ENCODE measurements at regions not wholly inside any gene's neighbourhood (a gene's known extent, or its start where the extent isn't known, plus 50 kb on each side); places are given as distances from the start of the nearest gene placed in this dataset.
"Not testable (repeated sequence)": the region's sequence is repeated elsewhere in the genome, so short reads cannot be mapped to it uniquely, and the experiment has no call there.

DNA sequence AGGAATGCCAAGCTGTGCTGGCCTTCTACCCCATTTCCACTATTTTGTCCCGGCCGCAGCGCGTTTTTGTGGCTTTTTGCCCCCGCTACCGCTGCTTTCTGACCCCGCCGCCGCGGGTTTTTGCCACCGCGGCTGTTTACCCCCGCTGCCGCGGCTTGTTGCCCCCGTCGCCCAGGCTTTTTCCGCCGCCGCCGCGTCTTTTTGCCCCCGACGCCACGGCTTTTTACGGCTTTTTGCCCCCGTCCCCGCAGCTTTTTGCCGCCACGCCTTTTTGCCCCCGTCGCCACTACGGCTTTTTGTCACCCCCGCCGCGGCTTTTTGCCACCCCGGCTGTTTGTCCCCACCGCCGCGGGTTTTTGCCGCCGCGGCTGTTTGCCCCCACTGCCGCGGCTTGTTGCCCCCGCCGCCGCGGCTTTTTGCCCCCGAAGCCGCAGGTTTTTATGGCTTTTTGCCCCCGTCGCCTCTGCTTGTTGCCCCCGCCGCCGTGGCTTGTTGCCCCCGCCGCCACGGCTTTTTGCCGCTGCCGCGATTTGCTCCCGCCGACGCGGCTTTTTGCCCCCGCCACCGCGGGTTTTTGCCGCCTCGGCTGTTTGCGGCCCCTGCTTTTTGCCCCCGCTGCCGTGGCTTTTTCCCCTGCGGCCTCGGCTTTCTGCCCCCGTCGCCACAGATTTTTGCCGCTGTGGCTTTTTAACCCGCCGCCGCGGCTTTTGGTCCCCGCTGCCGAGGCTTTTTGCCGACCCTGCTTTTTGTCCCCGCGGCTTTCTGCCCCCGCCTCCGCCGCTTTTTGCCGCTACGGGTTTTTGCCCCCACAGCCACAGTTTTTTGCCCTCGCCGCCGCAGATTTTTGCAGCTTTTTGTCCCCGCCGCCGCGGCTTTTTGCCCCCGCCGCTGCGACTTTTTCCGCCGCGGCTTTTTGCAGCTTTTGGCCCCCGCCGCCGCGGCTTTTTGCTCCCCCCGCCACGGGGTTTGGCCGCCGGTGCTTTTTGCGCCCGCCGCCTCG lies 520.4 kb upstream of the WSB1 start:
- Histone ChIP-seq H3K4me1 (no peaks in the 10 kb centered on the region), H3K27ac (no peak overlapping the region), H3K36me3 (no peaks in the 10 kb centered on the region), H3K9me3 (peaks cover 6 to 23% of the 10 kb centered on the region in 2 donors), H3K27me3 (no peaks in the 10 kb centered on the region), H3K4me3 (no peak overlapping the region)
- TF ChIP-seq, protein P1, sequence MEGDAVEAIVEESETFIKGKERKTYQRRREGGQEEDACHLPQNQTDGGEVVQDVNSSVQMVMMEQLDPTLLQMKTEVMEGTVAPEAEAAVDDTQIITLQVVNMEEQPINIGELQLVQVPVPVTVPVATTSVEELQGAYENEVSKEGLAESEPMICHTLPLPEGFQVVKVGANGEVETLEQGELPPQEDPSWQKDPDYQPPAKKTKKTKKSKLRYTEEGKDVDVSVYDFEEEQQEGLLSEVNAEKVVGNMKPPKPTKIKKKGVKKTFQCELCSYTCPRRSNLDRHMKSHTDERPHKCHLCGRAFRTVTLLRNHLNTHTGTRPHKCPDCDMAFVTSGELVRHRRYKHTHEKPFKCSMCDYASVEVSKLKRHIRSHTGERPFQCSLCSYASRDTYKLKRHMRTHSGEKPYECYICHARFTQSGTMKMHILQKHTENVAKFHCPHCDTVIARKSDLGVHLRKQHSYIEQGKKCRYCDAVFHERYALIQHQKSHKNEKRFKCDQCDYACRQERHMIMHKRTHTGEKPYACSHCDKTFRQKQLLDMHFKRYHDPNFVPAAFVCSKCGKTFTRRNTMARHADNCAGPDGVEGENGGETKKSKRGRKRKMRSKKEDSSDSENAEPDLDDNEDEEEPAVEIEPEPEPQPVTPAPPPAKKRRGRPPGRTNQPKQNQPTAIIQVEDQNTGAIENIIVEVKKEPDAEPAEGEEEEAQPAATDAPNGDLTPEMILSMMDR (IDR thresholded peaks at IDR 0.05) = no peak
- DNase-seq (ENCODE audit: low spot score) = no peak

DNA sequence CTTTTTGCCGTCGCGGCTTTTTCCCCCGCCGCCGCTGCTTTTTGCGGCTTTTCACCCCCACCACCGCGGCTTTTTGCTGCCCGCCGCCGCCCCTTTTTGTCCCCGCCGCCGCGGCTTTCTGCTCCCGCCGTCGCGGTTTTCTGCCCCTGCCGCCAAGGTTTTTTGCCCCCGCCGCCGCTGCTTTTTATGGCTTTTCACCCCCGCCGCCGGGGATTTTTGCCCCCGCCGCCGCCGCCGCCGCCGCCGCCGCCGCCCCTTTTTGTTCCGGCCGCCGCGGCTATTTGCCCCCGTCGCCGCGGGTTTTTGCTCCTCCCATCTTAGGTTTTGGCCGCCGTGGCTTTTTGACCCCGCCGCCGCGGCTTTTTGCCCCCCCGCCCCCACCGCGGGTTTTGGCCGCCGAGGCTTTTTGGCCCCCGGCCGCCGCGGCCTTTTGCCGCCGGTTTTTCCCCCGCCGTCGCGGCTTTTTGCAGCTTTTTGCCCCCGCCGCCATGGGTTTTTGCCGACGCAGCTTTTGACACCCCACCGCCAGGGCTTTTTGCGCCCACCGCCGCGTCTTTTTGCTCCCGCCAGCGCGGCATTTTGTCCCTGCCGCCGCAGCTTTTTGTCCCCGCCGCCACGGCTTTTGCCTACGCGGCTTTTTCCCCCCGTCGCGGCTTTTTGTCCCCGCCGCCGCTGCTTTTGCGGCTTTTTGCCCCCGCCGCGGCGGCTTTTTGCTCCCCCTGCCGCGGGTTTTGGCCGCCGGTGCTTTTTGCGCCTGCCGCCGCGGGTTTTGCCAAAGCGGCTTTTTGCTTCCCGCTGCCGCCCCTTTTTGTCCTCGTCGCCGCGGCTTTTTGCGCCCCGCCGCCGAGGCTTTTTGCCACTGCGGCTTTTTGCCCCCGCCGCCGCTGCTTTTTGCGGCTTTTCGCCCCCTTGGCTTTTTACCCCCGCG lies 519.4 kb upstream of the WSB1 start:
- no peak overlapping the region for H3K27ac ChIP-seq
- TF ChIP-seq, protein P1 (IDR thresholded peaks at IDR 0.05) = no peak
- peaks cover 6 to 23% of the 10 kb centered on the region in 2 donors for H3K9me3 ChIP-seq
- no peaks in the 10 kb centered on the region for H3K4me1 ChIP-seq
- DNase-seq (ENCODE audit: low spot score) = no peak
- H3K36me3 ChIP-seq = no peaks in the 10 kb centered on the region
- H3K4me3 ChIP-seq = no peak overlapping the region
- H3K27me3 ChIP-seq = no peaks in the 10 kb centered on the region

DNA sequence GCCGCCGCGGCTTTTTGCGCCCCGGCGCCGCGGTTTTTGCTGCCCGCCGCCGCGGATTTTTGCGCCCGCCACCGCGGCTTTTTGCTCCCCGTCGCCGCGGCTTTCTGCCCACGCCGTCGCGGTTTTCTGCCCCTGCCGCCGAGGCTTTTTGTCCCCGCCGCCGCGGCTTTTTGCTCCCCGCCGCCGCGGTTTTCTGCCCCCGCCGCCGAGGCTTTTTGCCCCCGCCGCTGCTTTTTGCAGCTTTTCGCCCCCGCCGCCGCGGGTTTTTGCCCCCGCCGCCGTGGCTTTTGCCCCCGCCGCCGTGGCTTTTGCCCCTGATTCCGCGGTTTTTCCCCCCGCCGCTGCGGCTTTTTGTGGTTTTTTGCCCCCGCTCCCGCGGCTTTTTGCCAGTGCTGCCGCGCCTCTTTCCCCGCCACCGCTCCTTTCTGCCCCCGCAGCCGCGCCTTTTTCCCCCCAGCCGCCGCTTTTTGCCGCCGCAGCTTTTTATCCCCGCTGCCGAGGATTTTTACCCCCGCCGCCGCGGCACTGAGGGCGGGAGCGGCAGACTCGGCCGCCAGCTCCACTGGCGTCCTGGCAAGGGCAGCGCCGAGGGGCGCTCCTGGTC lies 518.6 kb upstream of the WSB1 start:
- Histone ChIP-seq H3K27me3 (no peaks in the 10 kb centered on the region), H3K4me3 (no peak overlapping the region), H3K36me3 (no peaks in the 10 kb centered on the region), H3K9me3 (peaks cover 6 to 23% of the 10 kb centered on the region in 2 donors), H3K27ac (no peak overlapping the region), H3K4me1 (no peaks in the 10 kb centered on the region)
- DNase-seq (ENCODE audit: low spot score) = no peak
- TF ChIP-seq, protein P1 (IDR thresholded peaks at IDR 0.05) = no peak

DNA sequence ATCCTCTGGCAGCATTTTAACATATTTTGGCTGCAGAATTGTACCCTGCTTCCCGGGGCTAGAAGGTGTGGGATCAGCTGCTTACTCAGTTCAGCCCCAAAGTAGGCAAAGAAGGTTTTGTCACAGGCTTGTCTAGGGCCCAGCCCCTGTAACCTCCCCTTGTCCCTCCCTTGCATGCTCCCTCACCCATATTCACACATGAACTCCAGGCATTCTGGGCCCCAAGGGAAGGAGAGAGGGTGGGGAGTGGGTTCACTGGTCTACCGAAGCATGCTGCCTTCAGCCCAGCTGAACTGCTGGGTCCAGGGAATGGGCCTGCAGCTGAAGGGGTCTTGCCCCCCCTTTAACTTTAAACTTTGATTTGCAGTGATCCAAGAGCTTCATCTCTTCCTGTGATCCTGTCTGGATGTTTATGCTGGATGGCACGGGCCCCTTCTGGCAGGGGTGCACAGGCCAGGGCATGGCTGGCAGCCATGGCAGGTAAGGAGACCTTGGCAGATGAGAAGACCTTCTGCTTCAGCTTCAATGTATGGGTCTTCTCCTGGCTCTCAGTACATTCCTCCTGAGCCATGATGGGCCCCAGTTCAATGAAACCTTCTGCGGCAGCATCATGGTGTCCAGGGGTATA lies 513.6 kb upstream of the WSB1 start:
- H3K36me3 ChIP-seq; H3K27me3 ChIP-seq; H3K4me1 ChIP-seq; H3K4me3 ChIP-seq; H3K27ac ChIP-seq; DNase-seq (ENCODE audit: low spot score): not testable (repeated sequence)
- H3K9me3 ChIP-seq = peaks cover 0 to 17% of the 10 kb centered on the region in 2 donors

DNA sequence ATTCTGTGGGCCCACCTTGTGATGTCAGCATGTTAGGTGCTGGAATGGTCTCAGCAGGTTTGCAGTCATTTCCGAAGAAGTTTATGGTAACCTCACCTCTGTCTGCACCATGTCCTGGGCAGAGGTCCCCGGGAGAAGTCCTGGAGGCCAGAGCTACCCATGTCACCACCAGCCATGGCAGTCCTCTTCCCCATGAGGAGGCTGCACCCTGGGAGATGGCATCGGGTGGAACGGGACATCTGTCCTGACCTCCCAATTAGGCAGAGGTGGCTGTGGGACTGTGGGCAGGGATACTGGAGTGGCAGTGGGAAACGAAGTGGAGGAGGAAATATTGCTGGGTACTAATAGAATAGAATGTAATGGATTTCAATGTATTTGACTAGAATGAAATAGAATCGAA lies 511.8 kb upstream of the WSB1 start:
- Histone ChIP-seq H3K4me1 (no peaks in the 10 kb centered on the region), H3K27me3 (no peaks in the 10 kb centered on the region), H3K36me3 (no peaks in the 10 kb centered on the region), H3K27ac (no peak overlapping the region), H3K4me3 (no peak overlapping the region), H3K9me3 (peaks cover 0 to 31% of the 10 kb centered on the region in 2 donors)
- DNase-seq (ENCODE audit: low spot score) = no peak
- TF ChIP-seq, protein P1 (IDR thresholded peaks at IDR 0.05) = no peak
